K562 (cell line): ENCODE measurements at regions not wholly inside any gene's neighbourhood (a gene's known extent, or its start where the extent isn't known, plus 50 kb on each side); places are given as distances from the start of the nearest gene placed in this dataset.

Experiments
- ATAC-seq: fragments of 200-7000 bp; cut with Tn5 transposase; 3 replicates; pipeline ENCODE4 v1.9.1; 2020; ENCODE audit warnings: moderate library complexity
- BruUV-seq: library from RNA; stranded (reverse); fragments of 400-500 nt; replicated peaks from 2 replicates; lab custom pipeline; 2021; lab: Mats Ljungman, UMichigan
- CTCF ChIA-PET: fragments of 300-600 bp; formaldehyde crosslinking; extraction: SDS; loops from one replicate; lab custom pipeline; 2021; ENCODE audit warnings: low intra/inter-chr PET ratio; lab: Yijun Ruan, JAX
- POLR2A ChIA-PET: fragments of 300-600, 350-650 bp; sonication (Branson Sonifier 250); formaldehyde crosslinking; extraction: SDS; loops from one replicate; lab custom pipeline; 2021; ENCODE audit warnings: antibody characterized with exemption, inconsistent platforms; lab: Yijun Ruan, JAX
- DNase-seq, 4 experiments: peaks; one replicate each; pipeline versions ENCODE4 v3.0.0 to v3.0.0-alpha.2; 2011 to 2018; ENCODE audit warnings: low spot score in 3 of 4, mixed read lengths in 3 of 4; ENCODE audit errors: extremely low read depth in 1 of 4
- FAIRE-seq: peaks from 2 replicates; lab custom pipeline; 2011; peaks lifted over from hg19 to GRCh38; lab: Jason Lieb, UNC
- H2AFZ ChIP-seq: 2 replicates; pipeline ENCODE4 v1.6.0; 2011; ENCODE audit warnings: low read depth, low read length, control low read depth, inconsistent platforms
- H3K27ac ChIP-seq: fragments of 200-600 bp; 3 replicates; pipeline ENCODE4 v1.8.0; 2011; ENCODE audit warnings: low read depth, mild to moderate bottlenecking, control low read depth, inconsistent platforms, low read length, moderate library complexity, mixed read lengths; ENCODE audit errors: extremely low read depth
- H3K27me3 ChIP-seq, 2 experiments: fragments of 300-600 bp in 1 of 2; 2 replicates in 1 of 2; 3 replicates in 1 of 2; pipeline versions ENCODE4 v1.6.0 to v1.8.0; 2011; ENCODE audit warnings: inconsistent platforms in 2 of 2, low read length in 2 of 2, mild to moderate bottlenecking in 1 of 2, mixed read lengths in 1 of 2, moderate library complexity in 1 of 2; ENCODE audit not compliant: control insufficient read depth in 2 of 2, insufficient read depth in 2 of 2
- H3K36me3 ChIP-seq: fragments of 300-600 bp; 3 replicates; pipeline ENCODE4 v1.8.0; 2011; ENCODE audit warnings: mild to moderate bottlenecking, low read length, inconsistent platforms; ENCODE audit not compliant: control insufficient read depth, insufficient read depth
- H3K4me1 ChIP-seq, 2 experiments: fragments of 200-600 bp in 1 of 2; replicated peaks in 1 of 2; 2 replicates in 1 of 2; 3 replicates in 1 of 2; pipeline versions ENCODE4 v1.5.1 to v1.8.0; 2011; ENCODE audit warnings: inconsistent platforms in 2 of 2, low read length in 2 of 2, mild to moderate bottlenecking in 1 of 2, mixed read lengths in 1 of 2, moderate library complexity in 1 of 2; ENCODE audit not compliant: control insufficient read depth in 2 of 2, insufficient read depth in 2 of 2
- H3K4me2 ChIP-seq: 2 replicates; pipeline ENCODE4 v1.6.1; 2011; ENCODE audit warnings: low read length, control low read depth, inconsistent platforms, mixed read lengths; ENCODE audit not compliant: insufficient read depth
- H3K4me3 ChIP-seq: fragments of 200-600 bp; sonication (generic), shearing (Covaris generic); 2 replicates; pipeline ENCODE4 v1.5.1; 2016; ENCODE audit warnings: control low read depth, inconsistent platforms
- H3K79me2 ChIP-seq: fragments of 200-600 bp; 3 replicates; pipeline ENCODE4 v1.8.0; 2011; ENCODE audit warnings: low read length, inconsistent platforms; ENCODE audit not compliant: control insufficient read depth, insufficient read depth
- H3K9ac ChIP-seq, 2 experiments: 2 replicates each; pipeline versions ENCODE4 v1.6.0 to v1.6.1; 2011; ENCODE audit warnings: low read depth in 2 of 2, low read length in 2 of 2, control low read depth in 1 of 2, inconsistent platforms in 1 of 2, mild to moderate bottlenecking in 1 of 2, mixed read lengths in 1 of 2; ENCODE audit not compliant: insufficient read depth in 1 of 2
- H3K9me1 ChIP-seq: one replicate; pipeline ENCODE4 v1.6.0; 2011; ENCODE audit warnings: inconsistent platforms, mild to moderate bottlenecking, low read length, moderate library complexity; ENCODE audit not compliant: control insufficient read depth, insufficient read depth
- H3K9me3 ChIP-seq: replicated peaks from 2 replicates; pipeline ENCODE4 v1.5.1; 2011; ENCODE audit warnings: low read depth, low read length, inconsistent platforms; ENCODE audit not compliant: control insufficient read depth, insufficient read depth
- H4K20me1 ChIP-seq: replicated peaks from 2 replicates; pipeline ENCODE4 v1.6.1; 2011; ENCODE audit warnings: low read length, inconsistent platforms, mixed read lengths; ENCODE audit not compliant: control insufficient read depth, insufficient read depth
- ASH1L ChIP-seq: fragments of 450-650 bp; IDR thresholded peaks from 2 replicates; pipeline ENCODE4 v1.6.1; 2018; ENCODE audit warnings: borderline replicate concordance, mild to moderate bottlenecking, low read depth; ENCODE audit not compliant: partially characterized antibody
- ESRRB ChIP-seq: fragments of 250-450 bp; sonication (Bioruptor Pico); IDR thresholded peaks from 2 replicates; pipeline ENCODE4 v1.5.0; 2020; ENCODE audit warnings: mild to moderate bottlenecking, moderate library complexity, borderline replicate concordance
- NR2F6 ChIP-seq: fragments of 450-650 bp; formaldehyde crosslinking; IDR thresholded peaks from 2 replicates; pipeline ENCODE4 v1.4.0; 2020; ENCODE audit warnings: mild to moderate bottlenecking
- PCBP1 ChIP-seq: fragments of 200-400 bp; formaldehyde crosslinking; IDR thresholded peaks from 2 replicates; pipeline ENCODE4 v1.6.1; 2018; ENCODE audit warnings: mild to moderate bottlenecking, low read depth, low read length; ENCODE audit not compliant: poor library complexity, severe bottlenecking
- PML ChIP-seq: IDR thresholded peaks from 2 replicates; pipeline ENCODE4 v1.6.1; 2012; ENCODE audit warnings: low read length, inconsistent platforms
- POLR2A ChIP-seq: fragments of 450-650 bp; conservative IDR thresholded peaks from 2 replicates; pipeline ENCODE4 v1.6.1; 2016
- WGBS: fragments of 100-300 bp; shearing (Covaris generic); methylation state at CpG from one replicate; pipeline ENCODE4 v1.1.6; 2016; ENCODE audit warnings: low coverage, mixed read lengths; ENCODE audit not compliant: insufficient coverage; ENCODE audit errors: missing lambda C conversion rate; 5-methylcytosine and 5-hydroxymethylcytosine counted together
- in situ Hi-C: fragments of 300-500 bp; cut with MboI; formaldehyde crosslinking; loops from 4 replicates; pipeline ENCODE4 v1.15.0; 2018; ENCODE audit warnings: inconsistent platforms, mixed read lengths
- intact Hi-C: fragments of 100-400 bp; cut with micrococcal nuclease; formaldehyde crosslinking; loops from 2 replicates; pipeline ENCODE4 v1.14.2; 2022
- TF ChIP-seq, protein P1 (sequence below): fragments of 450-650 bp; IDR thresholded peaks from 2 replicates; pipeline ENCODE4 v1.6.1; 2018; ENCODE audit not compliant: partially characterized antibody
- TF ChIP-seq, protein P2 (sequence below), 2 experiments: fragments of 150-350 bp in 1 of 2; IDR thresholded peaks; 2 replicates each; pipeline ENCODE4 v1.6.1; 2012 to 2016; ENCODE audit warnings: low read depth in 2 of 2, low read length in 2 of 2, mild to moderate bottlenecking in 1 of 2, moderate library complexity in 1 of 2
- TF ChIP-seq, protein P3 (sequence below): fragments of 450-650 bp; formaldehyde crosslinking; IDR thresholded peaks from 2 replicates; pipeline ENCODE4 v1.4.0; 2022; ENCODE audit warnings: missing genetic modification characterization
- TF ChIP-seq, protein P4 (sequence below): fragments of 450-650 bp; conservative IDR thresholded peaks from 2 replicates; pipeline ENCODE4 v1.6.1; 2016; ENCODE audit warnings: missing genetic modification characterization, low read depth, mild to moderate bottlenecking, missing compliant biosample characterization, moderate library complexity

DNA sequence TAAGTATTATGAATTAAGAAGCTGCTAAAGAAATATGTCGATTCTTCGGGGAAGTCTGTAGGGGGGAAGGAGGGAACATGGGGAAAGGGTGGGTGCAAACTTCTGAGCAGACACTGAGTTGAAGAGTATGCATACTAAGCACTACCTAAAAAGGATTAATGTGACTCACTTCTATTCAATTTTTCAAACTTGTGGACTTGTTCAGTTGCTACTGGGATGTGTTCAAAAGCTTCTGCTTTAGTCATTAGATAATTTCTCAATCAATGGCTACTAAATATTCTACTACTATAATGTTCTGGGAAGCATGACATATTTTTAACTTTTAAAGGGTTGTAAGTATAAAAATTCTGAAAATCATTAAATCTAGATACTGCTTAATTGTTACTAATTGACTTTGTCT is 109.7 kb upstream of the FER start:
- no peak for FAIRE-seq
- Histone ChIP-seq H3K9ac (no peak overlapping the region), H3K79me2 (no peaks in the 10 kb centered on the region), H4K20me1 (no peaks in the 10 kb centered on the region), H3K27me3 (peaks cover 0 to 6% of the 10 kb centered on the region in 2 experiments; a peak in 2 of 5 replicates), H3K9me3 (no peaks in the 10 kb centered on the region), H3K4me2 (no peak overlapping the region), H3K36me3 (no peaks in the 10 kb centered on the region), H3K9me1 (no peaks in the 10 kb centered on the region), H3K4me3 (no peak overlapping the region), H3K27ac (no peak overlapping the region), H3K4me1 (peaks cover 0 to 6% of the 10 kb centered on the region in 2 experiments; a peak in 1 of 5 replicates), H2AFZ (no peak overlapping the region)
- no peak for ATAC-seq
- in situ Hi-C loops (no loop called here), intact Hi-C loops (no loop called here)
- ChIA-PET CTCF (no interaction called here), POLR2A (interaction anchor here (0.6 kb wide), 1 partner anchor 643 kb away, joined by 3 read pairs; no protein-coding TSS in a partner anchor)
- DNase-seq = no peak
- no TSS peak for BruUV-seq
- WGBS = 5% methylated on average over 2 of the region's 2 CpGs
- no peak for TF ChIP-seq ASH1L
- TF ChIP-seq, protein P1, sequence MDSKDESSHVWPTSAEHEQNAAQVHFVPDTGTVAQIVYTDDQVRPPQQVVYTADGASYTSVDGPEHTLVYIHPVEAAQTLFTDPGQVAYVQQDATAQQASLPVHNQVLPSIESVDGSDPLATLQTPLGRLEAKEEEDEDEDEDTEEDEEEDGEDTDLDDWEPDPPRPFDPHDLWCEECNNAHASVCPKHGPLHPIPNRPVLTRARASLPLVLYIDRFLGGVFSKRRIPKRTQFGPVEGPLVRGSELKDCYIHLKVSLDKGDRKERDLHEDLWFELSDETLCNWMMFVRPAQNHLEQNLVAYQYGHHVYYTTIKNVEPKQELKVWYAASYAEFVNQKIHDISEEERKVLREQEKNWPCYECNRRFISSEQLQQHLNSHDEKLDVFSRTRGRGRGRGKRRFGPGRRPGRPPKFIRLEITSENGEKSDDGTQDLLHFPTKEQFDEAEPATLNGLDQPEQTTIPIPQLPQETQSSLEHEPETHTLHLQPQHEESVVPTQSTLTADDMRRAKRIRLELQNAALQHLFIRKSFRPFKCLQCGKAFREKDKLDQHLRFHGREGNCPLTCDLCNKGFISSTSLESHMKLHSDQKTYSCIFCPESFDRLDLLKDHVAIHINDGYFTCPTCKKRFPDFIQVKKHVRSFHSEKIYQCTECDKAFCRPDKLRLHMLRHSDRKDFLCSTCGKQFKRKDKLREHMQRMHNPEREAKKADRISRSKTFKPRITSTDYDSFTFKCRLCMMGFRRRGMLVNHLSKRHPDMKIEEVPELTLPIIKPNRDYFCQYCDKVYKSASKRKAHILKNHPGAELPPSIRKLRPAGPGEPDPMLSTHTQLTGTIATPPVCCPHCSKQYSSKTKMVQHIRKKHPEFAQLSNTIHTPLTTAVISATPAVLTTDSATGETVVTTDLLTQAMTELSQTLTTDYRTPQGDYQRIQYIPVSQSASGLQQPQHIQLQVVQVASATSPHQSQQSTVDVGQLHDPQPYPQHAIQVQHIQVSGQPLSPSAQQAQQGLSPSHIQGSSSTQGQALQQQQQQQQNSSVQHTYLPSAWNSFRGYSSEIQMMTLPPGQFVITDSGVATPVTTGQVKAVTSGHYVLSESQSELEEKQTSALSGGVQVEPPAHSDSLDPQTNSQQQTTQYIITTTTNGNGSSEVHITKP = no peak
- TF ChIP-seq, protein P2, sequence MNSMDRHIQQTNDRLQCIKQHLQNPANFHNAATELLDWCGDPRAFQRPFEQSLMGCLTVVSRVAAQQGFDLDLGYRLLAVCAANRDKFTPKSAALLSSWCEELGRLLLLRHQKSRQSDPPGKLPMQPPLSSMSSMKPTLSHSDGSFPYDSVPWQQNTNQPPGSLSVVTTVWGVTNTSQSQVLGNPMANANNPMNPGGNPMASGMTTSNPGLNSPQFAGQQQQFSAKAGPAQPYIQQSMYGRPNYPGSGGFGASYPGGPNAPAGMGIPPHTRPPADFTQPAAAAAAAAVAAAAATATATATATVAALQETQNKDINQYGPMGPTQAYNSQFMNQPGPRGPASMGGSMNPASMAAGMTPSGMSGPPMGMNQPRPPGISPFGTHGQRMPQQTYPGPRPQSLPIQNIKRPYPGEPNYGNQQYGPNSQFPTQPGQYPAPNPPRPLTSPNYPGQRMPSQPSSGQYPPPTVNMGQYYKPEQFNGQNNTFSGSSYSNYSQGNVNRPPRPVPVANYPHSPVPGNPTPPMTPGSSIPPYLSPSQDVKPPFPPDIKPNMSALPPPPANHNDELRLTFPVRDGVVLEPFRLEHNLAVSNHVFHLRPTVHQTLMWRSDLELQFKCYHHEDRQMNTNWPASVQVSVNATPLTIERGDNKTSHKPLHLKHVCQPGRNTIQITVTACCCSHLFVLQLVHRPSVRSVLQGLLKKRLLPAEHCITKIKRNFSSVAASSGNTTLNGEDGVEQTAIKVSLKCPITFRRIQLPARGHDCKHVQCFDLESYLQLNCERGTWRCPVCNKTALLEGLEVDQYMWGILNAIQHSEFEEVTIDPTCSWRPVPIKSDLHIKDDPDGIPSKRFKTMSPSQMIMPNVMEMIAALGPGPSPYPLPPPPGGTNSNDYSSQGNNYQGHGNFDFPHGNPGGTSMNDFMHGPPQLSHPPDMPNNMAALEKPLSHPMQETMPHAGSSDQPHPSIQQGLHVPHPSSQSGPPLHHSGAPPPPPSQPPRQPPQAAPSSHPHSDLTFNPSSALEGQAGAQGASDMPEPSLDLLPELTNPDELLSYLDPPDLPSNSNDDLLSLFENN (IDR thresholded peaks at IDR 0.05; ENCODE audit: low read depth in 2 of 2, low read length in 2 of 2) = no peak
- no peak for TF ChIP-seq NR2F6 (CRISPR knock-in tag)
- TF ChIP-seq ESRRB = no peak
- TF ChIP-seq, protein P3, sequence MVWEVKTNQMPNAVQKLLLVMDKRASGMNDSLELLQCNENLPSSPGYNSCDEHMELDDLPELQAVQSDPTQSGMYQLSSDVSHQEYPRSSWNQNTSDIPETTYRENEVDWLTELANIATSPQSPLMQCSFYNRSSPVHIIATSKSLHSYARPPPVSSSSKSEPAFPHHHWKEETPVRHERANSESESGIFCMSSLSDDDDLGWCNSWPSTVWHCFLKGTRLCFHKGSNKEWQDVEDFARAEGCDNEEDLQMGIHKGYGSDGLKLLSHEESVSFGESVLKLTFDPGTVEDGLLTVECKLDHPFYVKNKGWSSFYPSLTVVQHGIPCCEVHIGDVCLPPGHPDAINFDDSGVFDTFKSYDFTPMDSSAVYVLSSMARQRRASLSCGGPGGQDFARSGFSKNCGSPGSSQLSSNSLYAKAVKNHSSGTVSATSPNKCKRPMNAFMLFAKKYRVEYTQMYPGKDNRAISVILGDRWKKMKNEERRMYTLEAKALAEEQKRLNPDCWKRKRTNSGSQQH (CRISPR knock-in tag) = no peak
- TF ChIP-seq PML = no peak
- TF ChIP-seq, protein P4, sequence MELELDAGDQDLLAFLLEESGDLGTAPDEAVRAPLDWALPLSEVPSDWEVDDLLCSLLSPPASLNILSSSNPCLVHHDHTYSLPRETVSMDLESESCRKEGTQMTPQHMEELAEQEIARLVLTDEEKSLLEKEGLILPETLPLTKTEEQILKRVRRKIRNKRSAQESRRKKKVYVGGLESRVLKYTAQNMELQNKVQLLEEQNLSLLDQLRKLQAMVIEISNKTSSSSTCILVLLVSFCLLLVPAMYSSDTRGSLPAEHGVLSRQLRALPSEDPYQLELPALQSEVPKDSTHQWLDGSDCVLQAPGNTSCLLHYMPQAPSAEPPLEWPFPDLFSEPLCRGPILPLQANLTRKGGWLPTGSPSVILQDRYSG = no peak
- TF ChIP-seq POLR2A = no peak
- no peak for TF ChIP-seq PCBP1
